ENCODE measurements at regions not wholly inside any gene's neighbourhood (a gene's known extent, or its start where the extent isn't known, plus 50 kb on each side); places are given as distances from the start of the nearest gene placed in this dataset.

- intact Hi-C loops (cut with DNase I), result no loop called here
- no peak for DNase-seq (ENCODE audit: missing footprints)
Measured at GRCh38 chr4:23942471-23942870, 52.6 kb upstream of the PPARGC1A start.

More at GRCh38 chr4:23942471-23942870, 52.6 kb upstream of the PPARGC1A start:
- no peak for ATAC-seq

All from Right ventricle myocardium inferior (tissue), 1 donor.